ENCODE measurements at regions not wholly inside any gene's neighbourhood (a gene's known extent, or its start where the extent isn't known, plus 50 kb on each side); places are given as distances from the start of the nearest gene placed in this dataset.

GRCh38 chr11:106286881-106287504 is 209.5 kb downstream of the AASDHPPT start:
- H3K27ac ChIP-seq = no peak overlapping the region
- no peak for TF ChIP-seq CTCF (IDR thresholded peaks at IDR 0.05)
- no peak for TF ChIP-seq ZFX (IDR thresholded peaks at IDR 0.05; ENCODE audit: borderline replicate concordance)

GRCh38 chr11:106288057-106288456 is 210.6 kb downstream of the AASDHPPT start:
- TF ChIP-seq ZFX (IDR thresholded peaks at IDR 0.05; ENCODE audit: borderline replicate concordance) = no peak
- TF ChIP-seq CTCF (IDR thresholded peaks at IDR 0.05) = no peak

GRCh38 chr11:106288822-106289387 is 211.4 kb downstream of the AASDHPPT start:
- no peak for TF ChIP-seq ZFX (IDR thresholded peaks at IDR 0.05; ENCODE audit: borderline replicate concordance)
- no peak for TF ChIP-seq CTCF (IDR thresholded peaks at IDR 0.05)
- H3K27ac ChIP-seq = no peak overlapping the region

More at GRCh38 chr11:106288057-106288456, 210.6 kb downstream of the AASDHPPT start:
- no peak overlapping the region for H3K27ac ChIP-seq

DNA sequence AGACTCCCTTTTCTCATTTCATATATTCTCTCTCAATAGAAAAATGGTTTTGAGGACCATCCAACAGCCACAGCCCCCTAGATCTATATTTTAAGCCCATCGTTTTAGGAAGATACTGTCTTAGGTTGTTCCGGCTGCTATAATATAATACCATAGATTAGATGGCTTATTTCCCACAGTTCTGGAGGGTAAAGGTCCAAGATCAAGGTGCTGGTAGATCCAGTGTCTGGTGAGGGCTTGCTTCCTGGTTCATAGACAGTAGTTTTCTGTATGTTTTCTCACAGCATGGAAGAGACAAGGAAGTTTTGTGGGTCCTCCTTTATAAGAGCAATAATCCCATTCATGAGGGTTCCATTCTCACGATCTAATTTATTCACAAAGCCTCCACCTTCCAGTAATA is 215.1 kb downstream of the AASDHPPT start:
- TF ChIP-seq CTCF (IDR thresholded peaks at IDR 0.05) (no peak), ZFX (IDR thresholded peaks at IDR 0.05; ENCODE audit: borderline replicate concordance) (no peak)
- H3K27ac ChIP-seq = no peak overlapping the region

GRCh38 chr11:106295974-106296373 is 218.5 kb downstream of the AASDHPPT start:
- H3K27ac ChIP-seq = no peak overlapping the region
- TF ChIP-seq ZFX (IDR thresholded peaks at IDR 0.05; ENCODE audit: borderline replicate concordance) = no peak
- no peak for TF ChIP-seq CTCF (IDR thresholded peaks at IDR 0.05)

DNA sequence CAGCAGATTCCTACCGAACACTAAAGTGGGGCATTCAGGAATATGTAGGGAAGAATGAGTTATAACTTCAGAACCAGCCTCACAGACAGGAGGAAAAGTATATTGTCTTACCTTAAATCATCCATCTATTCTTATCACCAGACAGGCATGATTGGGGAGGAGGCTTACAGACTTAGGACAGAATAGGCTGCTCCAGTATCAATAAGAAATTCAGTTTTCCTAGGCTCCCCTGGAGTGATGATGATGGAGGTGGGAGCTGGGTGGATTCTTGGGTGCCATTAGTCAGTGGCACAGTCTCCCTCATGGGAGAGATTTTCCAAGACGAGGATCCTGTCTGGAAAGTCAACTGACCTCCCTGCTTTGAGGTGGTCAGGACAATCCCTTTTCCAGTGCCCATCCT is 225.0 kb downstream of the AASDHPPT start:
- H3K27ac ChIP-seq = no peak overlapping the region
- TF ChIP-seq CTCF (IDR thresholded peaks at IDR 0.05) (no peak), ZFX (IDR thresholded peaks at IDR 0.05; ENCODE audit: borderline replicate concordance) (no peak)

- H3K27ac ChIP-seq = no peak overlapping the region
- TF ChIP-seq CTCF (IDR thresholded peaks at IDR 0.05) (no peak), ZFX (IDR thresholded peaks at IDR 0.05; ENCODE audit: borderline replicate concordance) (no peak)
These were observed 226.8 kb downstream of the AASDHPPT start for GRCh38 chr11:106304274-106304673.

Measured in 22Rv1 (cell line).